AG08396 (cell line): ENCODE measurements at regions not wholly inside any gene's neighbourhood (a gene's known extent, or its start where the extent isn't known, plus 50 kb on each side); places are given as distances from the start of the nearest gene placed in this dataset.
A peak's percentile ranks its signal among the peaks of the same experiment; 100 is the strongest.

Experiments
- DNase-seq: peaks from one replicate; pipeline ENCODE4 v3.0.0; 2012; ENCODE audit warnings: low spot score, mixed read lengths

DNA sequence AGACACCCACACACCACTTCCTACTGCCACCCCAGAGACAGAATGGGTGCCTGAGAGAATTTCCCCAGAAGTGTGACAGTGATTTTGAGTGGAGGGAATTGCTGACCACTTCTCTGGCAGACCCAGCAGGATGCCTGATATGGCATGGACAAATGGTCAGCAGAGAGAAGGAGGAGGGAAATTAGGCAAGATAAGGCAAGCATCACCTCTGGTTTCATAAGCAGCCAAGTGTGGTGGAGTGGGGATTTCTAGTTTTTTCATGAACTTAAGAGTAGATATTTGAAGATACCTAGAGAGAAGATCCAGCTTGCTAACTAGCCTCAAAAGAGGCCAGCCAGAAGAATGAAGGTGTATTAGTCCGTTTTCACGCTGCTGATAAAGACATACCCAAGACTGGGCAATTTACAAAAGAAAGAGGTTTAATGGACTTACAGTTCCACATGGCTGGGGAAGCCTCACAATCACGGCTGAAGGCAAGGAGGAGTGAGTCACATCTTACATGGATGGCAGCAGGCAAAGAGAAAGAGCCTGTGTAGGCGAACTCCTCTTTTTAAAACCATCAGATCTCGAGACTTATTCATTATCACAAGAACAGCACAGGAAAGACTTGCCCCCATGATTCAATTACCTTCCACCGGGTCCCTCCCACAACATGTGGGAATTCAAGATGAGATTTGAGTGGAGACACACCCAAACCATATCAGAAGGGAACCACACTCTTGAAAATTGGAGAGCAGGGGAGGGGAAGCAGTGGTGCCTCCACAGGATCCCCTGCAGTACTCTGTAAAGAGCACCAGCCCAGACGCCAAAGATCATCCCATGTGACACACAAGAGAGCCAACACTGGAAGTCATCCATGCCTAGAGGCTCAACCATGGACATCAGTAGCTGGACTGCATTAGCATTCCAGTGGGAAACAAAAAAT is 64.2 kb downstream of the RBM43 start:
- DNase-seq, result no peak

DNA sequence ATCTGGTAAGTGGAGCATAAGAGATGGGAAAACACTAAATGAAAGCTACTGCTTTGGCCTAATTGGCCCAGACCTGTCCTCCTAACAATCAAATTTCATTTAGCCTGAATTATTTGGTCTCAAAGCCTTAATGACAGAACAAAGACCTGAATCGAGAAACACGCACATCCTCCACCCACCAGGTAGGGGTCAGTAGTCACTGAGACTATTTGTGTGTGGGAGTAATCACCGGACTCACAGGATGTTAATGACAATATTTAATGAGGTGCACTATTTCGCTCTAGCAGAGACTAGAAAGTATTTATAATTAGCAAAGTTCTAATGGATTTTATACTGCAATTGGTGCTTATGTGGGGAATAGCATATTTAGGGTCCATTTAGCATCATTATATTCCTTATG is 68.1 kb downstream of the RBM43 start:
- no peak for DNase-seq

- DNase-seq, result no peak
Observed at GRCh38 chr2:151192681-151193080, 69.0 kb downstream of the RBM43 start.

GRCh38 chr2:151191001-151191400 is 70.7 kb downstream of the RBM43 start:
- DNase-seq, result no peak

- DNase-seq, result no peak
Observed at GRCh38 chr2:151189125-151189524, 72.5 kb downstream of the RBM43 start.

DNA sequence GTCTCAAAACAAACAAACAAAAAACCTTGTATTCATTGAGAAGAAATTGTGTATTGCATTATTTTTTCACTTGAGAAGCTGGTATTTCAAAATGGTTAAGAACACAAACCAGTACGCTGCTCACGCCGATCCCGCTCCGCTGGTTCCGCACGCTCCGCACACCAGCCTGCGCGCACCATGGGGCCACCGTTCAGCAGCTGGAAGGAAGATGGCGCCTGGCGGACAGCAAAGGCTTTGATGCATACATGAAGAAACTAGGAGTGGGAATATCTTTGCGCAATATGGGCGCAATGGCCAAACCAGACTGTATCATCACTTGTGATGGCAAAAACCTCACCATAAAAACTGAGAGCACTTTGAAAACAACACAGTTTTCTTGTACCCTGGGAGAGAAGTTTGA is 75.7 kb downstream of the RBM43 start:
- no peak for DNase-seq

- no peak for DNase-seq
Observed at GRCh38 chr2:151182899-151183809, 78.5 kb downstream of the RBM43 start.

DNA sequence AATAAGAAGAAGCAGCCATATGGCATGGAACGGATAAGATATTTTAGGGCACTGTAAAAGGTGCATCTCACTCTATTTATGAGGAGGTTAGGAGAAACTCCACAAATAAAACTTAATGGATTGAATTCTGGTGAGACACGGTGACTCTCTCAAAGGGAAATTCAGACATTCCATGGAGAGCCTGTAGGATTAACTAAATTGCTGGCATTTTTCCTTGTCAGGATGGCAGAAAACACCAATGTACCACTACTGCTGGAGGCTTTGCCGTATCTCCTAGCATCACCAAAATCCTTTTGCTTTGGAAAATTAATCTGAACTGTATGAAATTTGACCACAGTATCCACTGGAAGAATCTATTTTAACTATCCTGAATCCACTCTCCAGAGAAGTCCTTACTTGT is 79.3 kb downstream of the RBM43 start:
- no peak for DNase-seq

DNA sequence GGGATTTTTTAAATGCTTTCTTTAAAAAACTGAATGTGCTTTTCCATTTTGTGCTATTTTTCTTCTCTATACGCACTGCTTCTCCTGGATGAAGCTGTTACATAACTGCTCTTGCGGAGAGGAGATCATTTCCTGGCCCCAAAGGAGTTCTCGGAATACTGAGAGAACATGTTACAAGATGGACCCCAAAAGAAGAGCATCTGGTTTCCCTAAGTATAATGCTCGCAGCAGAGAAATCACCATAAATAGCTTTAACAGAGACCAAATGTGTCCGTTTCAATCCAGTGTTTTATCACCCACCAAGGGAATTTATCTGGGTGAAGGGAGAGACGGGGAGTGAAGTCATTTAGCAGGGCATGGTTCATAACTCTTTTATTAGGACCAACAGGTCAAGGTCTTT is 80.1 kb downstream of the RBM43 start:
- DNase-seq, result no peak

DNA sequence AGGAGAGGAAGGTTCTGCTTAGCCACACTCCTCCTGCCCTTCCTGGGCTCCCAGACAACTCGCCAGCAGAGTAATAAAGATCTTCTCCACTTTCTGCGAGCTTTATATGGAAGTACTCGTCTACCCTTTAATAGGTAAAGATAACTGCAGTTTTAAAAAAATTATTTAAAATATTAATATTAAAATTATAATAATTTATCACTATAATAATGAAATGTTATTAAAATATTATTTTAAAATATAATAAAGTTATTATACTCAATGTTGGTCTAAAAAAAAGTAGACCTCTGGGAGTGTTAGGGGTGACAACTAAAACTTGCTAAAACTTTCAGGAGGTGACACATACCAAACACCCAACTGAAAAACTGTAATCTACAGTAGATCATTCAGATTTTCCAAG is 81.5 kb downstream of the RBM43 start:
- no peak for DNase-seq

- no peak for DNase-seq
Observed at GRCh38 chr2:151178207-151178606, 83.5 kb downstream of the RBM43 start.

GRCh38 chr2:151177756-151178155 is 83.9 kb downstream of the RBM43 start:
- no peak for DNase-seq

DNA sequence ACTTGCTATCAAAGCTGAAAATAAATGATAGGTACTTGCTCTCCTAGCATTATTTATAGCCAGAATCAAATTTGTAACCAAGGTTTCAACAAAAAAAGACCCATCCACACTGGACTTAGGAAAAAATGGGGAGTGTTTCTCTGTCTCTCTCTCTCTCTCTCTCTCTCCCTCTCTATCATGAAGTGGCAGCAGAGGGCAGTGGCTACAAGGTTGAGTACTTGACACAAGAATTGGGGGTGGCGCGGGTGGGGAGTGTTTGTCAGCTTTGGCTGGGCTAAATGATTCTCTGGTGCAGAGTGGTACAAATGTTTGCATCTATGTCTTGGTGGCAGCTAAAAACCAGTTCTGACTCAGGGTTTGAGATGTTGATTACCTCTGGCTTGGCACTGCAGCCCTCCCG is 85.0 kb downstream of the RBM43 start:
- DNase-seq, result no peak

- no peak for DNase-seq
Observed at GRCh38 chr2:151175864-151176263, 85.8 kb downstream of the RBM43 start.

DNA sequence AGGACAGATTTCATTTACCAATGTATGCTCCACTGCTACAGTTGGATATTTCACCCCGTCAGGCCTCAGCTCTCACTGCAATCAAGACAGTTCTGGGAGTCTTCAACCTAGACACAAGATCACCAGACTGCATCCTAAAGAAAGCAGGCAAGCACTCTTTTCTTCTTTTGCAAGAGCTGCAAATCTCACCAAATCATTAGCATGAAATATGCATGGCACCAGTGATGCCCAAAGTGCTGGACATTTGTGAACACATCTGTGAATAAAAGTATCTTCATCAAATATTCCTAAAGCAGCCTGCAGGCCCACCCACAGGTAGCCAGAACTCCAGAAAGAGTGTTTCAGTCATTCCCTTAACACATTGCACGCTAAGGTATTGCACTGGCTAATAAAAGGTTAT is 87.5 kb downstream of the RBM43 start:
- no peak for DNase-seq

- DNase-seq, result no peak
Observed at GRCh38 chr2:151171186-151171585, 90.5 kb downstream of the RBM43 start.

DNA sequence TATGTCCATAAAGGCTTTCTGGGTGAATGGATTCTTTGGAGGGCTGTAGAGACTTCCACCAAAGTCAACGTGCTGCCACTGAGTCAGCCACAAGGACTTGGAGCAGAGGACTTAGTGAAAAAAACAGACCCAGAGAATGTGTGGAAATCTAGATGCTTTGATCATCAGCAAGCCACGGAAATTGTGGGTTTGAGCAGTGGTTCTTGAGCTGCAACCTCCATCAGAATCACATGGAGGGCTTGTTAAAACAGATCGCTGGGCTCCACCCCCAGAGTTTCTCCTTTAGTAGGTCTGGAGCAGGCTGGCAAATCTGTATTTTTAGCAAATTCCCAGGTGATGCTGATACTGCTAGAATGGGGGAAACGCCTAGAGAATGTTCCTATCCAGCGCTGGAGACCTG is 95.3 kb downstream of the RBM43 start:
- no peak for DNase-seq

- DNase-seq, result no peak
Observed at GRCh38 chr2:151165105-151165684, 96.5 kb downstream of the RBM43 start.

DNA sequence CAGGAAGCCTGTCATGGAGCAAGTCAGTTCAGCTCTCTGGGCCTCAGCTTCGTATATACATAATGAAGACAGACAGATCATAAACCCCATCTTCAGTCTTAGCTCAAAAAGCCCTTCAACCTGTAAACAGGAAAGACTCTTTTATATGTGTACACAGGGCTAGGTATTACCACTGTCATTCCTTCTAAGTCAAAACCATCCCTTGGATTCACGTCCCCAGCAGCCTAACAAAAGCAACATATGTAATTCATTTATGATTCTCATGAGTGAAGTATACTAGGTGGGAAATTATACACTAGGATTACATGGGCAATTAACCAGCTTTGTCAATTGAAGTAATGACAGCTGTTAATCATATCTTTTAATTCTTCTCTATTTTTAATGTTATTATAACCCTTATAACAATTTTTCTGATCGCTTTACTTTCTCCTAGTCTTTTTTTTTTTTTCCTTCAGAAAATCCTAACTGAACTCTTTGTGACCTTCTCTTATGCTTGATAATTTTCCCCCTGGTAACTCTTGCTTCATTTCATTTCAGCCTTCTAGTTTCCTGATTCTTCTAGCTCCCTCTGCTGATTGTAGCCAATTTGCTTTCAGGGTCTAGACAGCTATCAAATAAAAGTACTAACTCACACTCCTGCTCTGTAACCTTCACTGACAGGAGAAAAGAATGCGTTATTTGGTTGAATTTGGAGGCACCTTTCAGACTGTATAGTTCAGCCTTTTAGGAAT is 99.7 kb downstream of the RBM43 start:
- DNase-seq, result peak; percentile 31

DNA sequence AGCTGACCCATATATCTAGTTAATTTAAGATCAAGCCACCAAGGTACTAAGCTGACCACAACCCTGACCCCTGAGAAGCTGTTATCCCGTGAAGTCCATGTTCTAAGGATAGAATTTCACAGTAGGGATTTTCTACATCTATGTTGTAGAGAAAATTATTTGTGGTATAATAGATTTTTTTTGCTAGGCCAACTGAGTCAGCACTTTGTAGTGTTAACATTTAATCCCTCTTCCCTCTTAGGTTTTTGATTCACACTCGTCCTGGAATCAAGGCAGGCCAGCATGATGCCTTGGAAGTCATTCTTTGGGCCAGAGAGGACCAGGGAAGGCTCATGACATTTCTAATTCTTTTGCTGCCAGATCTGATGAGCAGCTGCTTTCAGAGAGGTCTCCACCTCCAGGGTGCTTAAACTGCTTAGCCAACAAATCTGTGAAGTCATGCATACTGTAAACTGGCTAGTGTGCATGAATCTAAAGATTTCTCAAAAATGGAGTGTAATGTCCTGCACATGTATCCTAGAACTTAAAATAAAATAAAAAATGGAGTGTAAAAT is 102.5 kb downstream of the RBM43 start:
- DNase-seq, result no peak

DNA sequence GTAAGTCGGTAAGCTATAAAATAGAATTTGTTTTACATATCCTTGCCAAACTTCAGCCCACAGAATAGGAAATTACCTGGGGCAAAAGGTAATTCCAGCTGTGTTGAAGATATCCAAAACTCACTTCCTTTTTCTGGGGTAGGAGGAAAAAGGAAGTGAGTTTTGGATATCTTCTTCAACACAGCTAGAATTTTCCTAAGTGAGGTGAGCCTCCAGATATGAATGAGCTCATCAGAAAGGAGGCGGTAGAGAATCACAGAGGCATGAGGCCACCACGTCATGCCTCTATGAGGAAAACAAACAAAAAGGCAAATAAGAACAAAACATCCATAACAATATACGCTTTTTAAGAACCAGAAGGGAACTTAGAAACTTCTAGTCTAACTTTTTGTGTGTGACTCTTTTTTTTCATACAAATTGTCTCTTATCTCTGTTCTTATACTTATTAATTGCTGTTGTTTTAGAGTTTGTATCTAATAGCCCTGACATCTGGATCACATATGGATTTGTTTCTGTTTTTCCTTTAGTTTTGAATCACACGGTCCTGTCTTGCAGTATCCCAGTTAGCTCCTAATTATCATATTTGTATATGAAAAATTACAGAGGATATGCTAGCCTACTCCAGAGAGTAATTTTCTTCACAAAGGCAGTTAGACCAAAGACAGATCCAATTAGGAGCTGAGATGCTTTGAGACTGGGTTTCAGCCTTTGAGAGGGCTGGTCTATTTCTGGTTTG is 104.5 kb downstream of the RBM43 start:
- no peak for DNase-seq
